ENCODE measurements at regions not wholly inside any gene's neighbourhood (a gene's known extent, or its start where the extent isn't known, plus 50 kb on each side); places are given as distances from the start of the nearest gene placed in this dataset.

GRCh38 chr6:20024316-20024673 is 187.1 kb downstream of the ID4 start:
- no peak for FAIRE-seq
- H3K4me3 ChIP-seq (ENCODE audit: extremely low read depth in 1 of 4, insufficient read depth in 2 of 4, low read depth in 3 of 4, low read length in 4 of 4) = no peak overlapping the region
- TF ChIP-seq CTBP2 (IDR thresholded peaks at IDR 0.05; ENCODE audit: borderline replicate concordance, insufficient read depth, insufficient read length, low read length) (no peak), RNF2 (IDR thresholded peaks at IDR 0.05; ENCODE audit: borderline replicate concordance, low read depth, low read length, missing control alignments, poor library complexity, severe bottlenecking) (no peak)

More at GRCh38 chr6:20024316-20024673, 187.1 kb downstream of the ID4 start:
- no peak overlapping the region for H2AFZ ChIP-seq (ENCODE audit: low read length)
- no peak overlapping the region for H3K18ac ChIP-seq (ENCODE audit: extremely low read depth, low read length)
- no peak overlapping the region for H2BK12ac ChIP-seq (ENCODE audit: low read depth, low read length)
- H4K5ac ChIP-seq (ENCODE audit: insufficient read length, low read depth, low read length) = no peak overlapping the region
- no peak overlapping the region for H2BK15ac ChIP-seq (ENCODE audit: low read length)
- H2BK120ac ChIP-seq (replicated peaks; ENCODE audit: low read depth, low read length) = no peak overlapping the region
- no peak overlapping the region for H2BK20ac ChIP-seq (ENCODE audit: low read length)
- no peak overlapping the region for H2AK5ac ChIP-seq (ENCODE audit: low read depth, low read length)
- no peak overlapping the region for H3K27ac ChIP-seq (ENCODE audit: low read depth, low read length)
- H2BK5ac ChIP-seq (ENCODE audit: low read depth, low read length) = no peak overlapping the region
- peaks cover 0 to 4% (median 0%) of the 10 kb centered on the region in 4 experiments; a peak in 2 of 7 replicates for H3K4me1 ChIP-seq (replicated peaks in 1 of 4; ENCODE audit: control insufficient read depth in 3 of 4, insufficient read depth in 4 of 4, low read length in 3 of 4)
- H3K23ac ChIP-seq (ENCODE audit: insufficient read length) = no peak overlapping the region
- H3K56ac ChIP-seq (replicated peaks; ENCODE audit: insufficient read length, low read depth, low read length) = no peak overlapping the region
- H3K9ac ChIP-seq (replicated peaks in 1 of 4; ENCODE audit: extremely low read depth in 1 of 4, low read depth in 3 of 4, low read length in 3 of 4) = no peak overlapping the region; a peak in 1 of 7 replicates
- no peak for DNase-seq (ENCODE audit: low read depth in 1 of 2, low spot score in 2 of 2)
- H3K9me3 ChIP-seq (ENCODE audit: insufficient read depth in 2 of 2, low read depth in 1 of 2, low read length in 1 of 2) = no peaks in the 10 kb centered on the region
- H4K91ac ChIP-seq (replicated peaks; ENCODE audit: insufficient read length, low read length) = no peak overlapping the region
- 87% methylated on average over 6 of the region's 6 CpGs; no CpG with 5 or more reads in 1 of the 2 experiments for WGBS, 2 experiments (ENCODE audit: extremely low coverage in 1 of 2, insufficient coverage in 1 of 2, insufficient read length in 1 of 2, insufficient replicate concordance in 2 of 2, low coverage in 1 of 2, low lambda C conversion rate in 2 of 2, missing lambda C conversion rate in 1 of 2)
- H4K20me1 ChIP-seq (replicated peaks in 1 of 2; ENCODE audit: control insufficient read depth in 1 of 2, insufficient read depth in 2 of 2, low read length in 2 of 2) = no peaks in the 10 kb centered on the region
- POLR2A ChIA-PET (ENCODE audit: partially characterized antibody) = no interaction called here
- no peaks in the 10 kb centered on the region for H3K36me3 ChIP-seq (ENCODE audit: control insufficient read depth in 2 of 4, insufficient read depth in 4 of 4, low read length in 3 of 4)
- no peaks in the 10 kb centered on the region for H3K27me3 ChIP-seq (replicated peaks in 1 of 4; ENCODE audit: control insufficient read depth in 3 of 4, extremely low read depth in 1 of 4, insufficient read depth in 3 of 4, low read length in 3 of 4)
- H3K23me2 ChIP-seq (ENCODE audit: low read depth, low read length) = no peaks in the 10 kb centered on the region; the same call in 1 of the 2 replicates
- no peak overlapping the region for H4K8ac ChIP-seq (ENCODE audit: extremely low read depth, insufficient read depth, low read length)
- H3K79me2 ChIP-seq (ENCODE audit: control insufficient read depth in 1 of 2, insufficient read depth in 2 of 2, low read length in 2 of 2) = no peaks in the 10 kb centered on the region
- H3K4me2 ChIP-seq (ENCODE audit: insufficient read depth in 1 of 2, low read depth in 2 of 2, low read length in 2 of 2) = no peak overlapping the region
- H3K79me1 ChIP-seq (ENCODE audit: low read depth, low read length) = no peaks in the 10 kb centered on the region
- CTCF ChIA-PET (ENCODE audit: partially characterized antibody) = interaction anchor here (1.0 kb wide), 1 partner anchor 14 kb away, joined by 3 read pairs; no protein-coding TSS in a partner anchor
- no peak overlapping the region for H3K14ac ChIP-seq (ENCODE audit: insufficient read length)
- H3K4ac ChIP-seq (replicated peaks; ENCODE audit: insufficient read length, low read depth, low read length) = no peak overlapping the region

All from H1 (cell line).